PC-3 (cell line): ENCODE measurements at regions not wholly inside any gene's neighbourhood (a gene's known extent, or its start where the extent isn't known, plus 50 kb on each side); places are given as distances from the start of the nearest gene placed in this dataset.

Source experiments
- EZH2 ChIP-seq: fragments of 300-600 bp; sonication (generic); IDR thresholded peaks from one replicate; pipeline ENCODE4 v1.6.1; 2017; ENCODE audit warnings: antibody characterized with exemption, mild to moderate bottlenecking, low read length; ENCODE audit not compliant: unreplicated experiment
- TF ChIP-seq, protein P1 (sequence below): fragments of 300-600 bp; sonication (generic); conservative IDR thresholded peaks from 2 replicates; pipeline ENCODE4 v1.5.1; 2017; ENCODE audit warnings: antibody characterized with exemption, low read depth, mild to moderate bottlenecking, low read length

GRCh38 chr2:17996978-17997377 lies 118.5 kb downstream of the KCNS3 start:
- TF ChIP-seq, protein P1, sequence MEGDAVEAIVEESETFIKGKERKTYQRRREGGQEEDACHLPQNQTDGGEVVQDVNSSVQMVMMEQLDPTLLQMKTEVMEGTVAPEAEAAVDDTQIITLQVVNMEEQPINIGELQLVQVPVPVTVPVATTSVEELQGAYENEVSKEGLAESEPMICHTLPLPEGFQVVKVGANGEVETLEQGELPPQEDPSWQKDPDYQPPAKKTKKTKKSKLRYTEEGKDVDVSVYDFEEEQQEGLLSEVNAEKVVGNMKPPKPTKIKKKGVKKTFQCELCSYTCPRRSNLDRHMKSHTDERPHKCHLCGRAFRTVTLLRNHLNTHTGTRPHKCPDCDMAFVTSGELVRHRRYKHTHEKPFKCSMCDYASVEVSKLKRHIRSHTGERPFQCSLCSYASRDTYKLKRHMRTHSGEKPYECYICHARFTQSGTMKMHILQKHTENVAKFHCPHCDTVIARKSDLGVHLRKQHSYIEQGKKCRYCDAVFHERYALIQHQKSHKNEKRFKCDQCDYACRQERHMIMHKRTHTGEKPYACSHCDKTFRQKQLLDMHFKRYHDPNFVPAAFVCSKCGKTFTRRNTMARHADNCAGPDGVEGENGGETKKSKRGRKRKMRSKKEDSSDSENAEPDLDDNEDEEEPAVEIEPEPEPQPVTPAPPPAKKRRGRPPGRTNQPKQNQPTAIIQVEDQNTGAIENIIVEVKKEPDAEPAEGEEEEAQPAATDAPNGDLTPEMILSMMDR = no peak
- no peak for TF ChIP-seq EZH2
